ENCODE measurements at regions not wholly inside any gene's neighbourhood (a gene's known extent, or its start where the extent isn't known, plus 50 kb on each side); places are given as distances from the start of the nearest gene placed in this dataset.

DNA sequence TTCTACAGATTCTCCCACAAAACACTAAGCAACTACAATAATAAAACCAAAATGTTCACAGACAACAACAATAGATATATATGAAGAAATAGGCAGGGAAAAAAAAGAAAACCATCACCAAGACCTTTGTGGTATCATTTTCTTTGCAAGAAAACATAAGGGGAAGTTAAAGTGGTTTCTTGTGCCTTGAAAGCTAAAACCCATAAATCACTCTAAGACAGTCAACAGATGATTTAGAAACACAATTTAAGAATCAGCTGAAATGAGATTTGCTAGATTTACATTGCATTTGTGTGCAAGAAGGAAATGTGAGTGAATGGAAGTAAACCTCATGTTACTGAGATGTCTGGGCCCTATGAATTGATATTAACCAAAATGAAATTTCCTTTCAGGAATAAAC lies 1265.4 kb upstream of the GJE1 start:
- in situ Hi-C loops (cut with MboI; ENCODE audit: low sequenced_read_pairs): no loop called here

DNA sequence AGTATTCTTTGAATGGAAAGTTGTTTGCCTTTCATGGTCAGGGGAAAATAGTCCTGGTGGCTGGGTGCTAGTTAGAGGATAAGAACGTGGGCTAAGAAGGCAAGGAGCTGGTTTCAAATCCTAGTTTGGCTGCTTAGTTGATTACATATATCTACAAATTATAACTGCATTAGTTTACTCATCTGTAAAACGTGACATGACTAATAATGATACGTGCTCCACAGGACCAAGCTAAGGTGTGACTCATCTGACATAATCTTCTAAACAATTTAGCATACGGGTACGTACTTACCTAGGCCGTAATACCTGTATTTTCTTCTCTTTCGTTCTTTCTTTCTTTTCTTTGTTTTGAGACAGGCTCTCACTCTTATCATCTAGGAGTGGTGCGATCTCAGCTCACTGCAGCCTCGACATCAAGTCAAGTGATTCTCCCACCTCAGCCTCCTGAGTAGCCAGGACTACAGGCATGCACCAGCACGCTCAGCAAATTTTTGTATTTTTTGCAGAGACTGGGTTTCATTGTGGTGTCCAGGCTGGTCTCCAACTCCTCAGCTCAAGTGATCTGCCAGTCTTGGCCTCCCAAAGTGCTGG lies 1274.2 kb upstream of the GJE1 start:
- in situ Hi-C loops (cut with MboI; ENCODE audit: low sequenced_read_pairs): no loop called here

DNA sequence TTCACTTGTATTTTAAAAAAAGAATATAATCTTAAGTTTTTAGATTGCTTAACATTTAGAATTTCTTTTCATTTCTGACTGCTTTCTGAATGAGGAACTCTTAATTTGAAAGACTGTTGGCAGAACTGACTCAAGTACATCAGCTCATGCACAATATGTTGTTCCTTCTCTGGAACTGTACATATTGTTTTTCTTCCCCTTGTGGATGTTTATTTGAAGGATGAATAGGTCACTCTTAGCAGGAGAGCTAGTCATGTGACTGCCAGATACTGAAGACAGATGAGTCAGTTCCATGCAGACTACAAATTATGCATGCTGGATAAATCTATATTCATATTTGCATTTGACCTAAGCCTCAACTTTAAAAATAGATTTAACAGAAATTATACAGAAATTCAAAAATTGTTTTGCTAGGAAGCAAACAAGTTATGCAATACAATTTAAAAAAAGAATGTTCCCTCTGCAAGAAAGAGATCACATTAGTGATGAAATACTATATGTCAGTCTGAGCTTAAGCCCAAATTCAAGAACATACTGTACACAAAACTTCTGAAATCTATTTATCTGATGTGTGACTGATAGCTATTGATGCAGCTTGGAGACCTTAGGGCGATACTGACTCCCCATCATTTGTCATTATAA lies 1274.9 kb upstream of the GJE1 start:
- in situ Hi-C loops (cut with MboI; ENCODE audit: low sequenced_read_pairs): no loop called here

DNA sequence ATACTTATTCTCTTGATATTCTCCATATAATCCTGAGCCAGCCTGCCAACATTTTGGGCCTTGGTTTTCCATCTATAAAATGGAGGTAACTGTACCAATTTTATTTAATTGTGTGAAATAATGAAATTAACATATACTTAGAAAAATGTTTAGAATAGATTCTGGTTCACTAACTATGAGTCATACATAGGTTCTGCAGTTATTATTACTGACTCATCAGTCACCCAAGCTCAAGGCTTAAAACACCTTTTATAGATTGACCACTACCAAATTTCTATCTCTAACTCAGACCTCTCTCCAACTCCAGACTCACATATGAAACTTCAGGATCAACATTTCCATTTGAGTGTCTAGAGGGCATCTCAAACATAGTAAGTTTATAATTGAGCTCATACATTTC lies 1277.2 kb upstream of the GJE1 start:
- in situ Hi-C loops (cut with MboI; ENCODE audit: low sequenced_read_pairs): no loop called here

DNA sequence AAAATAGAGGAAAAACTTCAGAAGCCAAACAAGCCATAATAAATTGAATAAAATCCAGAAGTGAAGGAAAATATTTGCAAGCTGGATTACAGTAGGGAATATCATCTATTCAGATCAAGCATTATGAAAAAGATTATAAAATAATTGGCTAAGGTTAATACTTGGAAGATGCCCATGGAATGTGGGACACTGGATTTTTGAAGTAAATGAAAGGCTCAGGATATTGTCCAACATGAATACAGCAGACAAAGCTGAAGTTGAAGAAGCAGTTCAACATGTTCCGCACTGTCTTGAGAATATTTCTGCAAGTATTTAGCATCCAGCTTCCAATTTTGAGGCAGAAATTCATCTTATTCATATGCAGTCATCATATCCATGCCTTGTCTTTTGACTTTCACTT lies 1278.4 kb upstream of the GJE1 start:
- in situ Hi-C loops (cut with MboI; ENCODE audit: low sequenced_read_pairs): no loop called here

DNA sequence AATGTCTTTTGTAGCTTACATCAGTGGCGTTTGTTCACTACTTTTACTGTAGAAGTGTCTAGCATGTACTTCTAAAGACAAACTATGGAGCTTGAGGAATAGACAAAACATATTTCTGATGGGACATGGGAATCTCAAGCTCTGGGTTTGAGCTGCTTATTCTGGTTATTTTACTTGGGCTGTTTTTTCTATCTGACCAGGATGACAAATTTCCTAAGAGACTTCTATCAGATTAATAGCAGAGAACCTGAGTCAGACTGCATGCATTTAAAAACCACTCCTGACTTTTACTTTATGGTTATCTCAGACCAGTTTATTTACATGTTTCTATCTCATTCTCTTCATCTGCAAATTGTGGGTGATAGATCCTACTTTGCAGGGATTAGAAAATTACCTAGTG lies 1282.3 kb upstream of the GJE1 start:
- in situ Hi-C loops (cut with MboI; ENCODE audit: low sequenced_read_pairs): no loop called here

DNA sequence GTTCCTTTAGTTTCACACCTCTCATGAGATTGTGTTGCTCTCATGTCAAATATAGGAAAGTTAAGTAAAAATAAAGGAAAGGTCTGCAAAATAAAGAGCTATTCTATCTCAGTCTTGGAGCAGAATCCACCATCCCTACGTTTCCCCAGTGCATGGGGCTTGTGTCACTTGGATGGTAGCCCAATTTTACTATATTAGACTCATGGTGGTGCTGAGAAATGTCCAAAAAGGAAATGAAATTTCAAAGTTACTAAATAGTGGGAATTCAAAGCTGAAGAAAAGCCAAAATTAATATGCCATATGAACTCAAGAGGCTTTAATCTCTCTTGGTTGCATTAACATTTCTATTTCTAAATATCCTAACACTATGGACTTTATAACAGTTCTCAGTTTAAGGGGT lies 1283.3 kb upstream of the GJE1 start:
- in situ Hi-C loops (cut with MboI; ENCODE audit: low sequenced_read_pairs): no loop called here

DNA sequence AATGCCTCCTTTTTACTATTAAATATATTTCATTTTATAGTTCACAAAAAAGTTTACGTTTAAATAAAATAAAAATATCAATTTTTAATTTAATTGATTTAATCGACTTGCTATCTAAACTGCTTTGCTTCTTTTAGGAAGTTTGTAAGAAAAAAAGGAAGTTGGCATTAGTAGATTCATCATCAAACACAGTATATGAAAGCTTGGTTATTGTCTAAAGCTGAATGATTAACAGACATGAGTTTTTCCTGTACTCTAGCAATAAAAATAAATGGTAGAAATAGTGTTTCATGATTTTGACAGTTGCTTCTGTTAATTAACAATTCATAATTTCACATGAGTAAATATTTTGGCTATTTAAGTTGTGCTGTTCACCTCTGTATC lies 1285.5 kb upstream of the GJE1 start:
- in situ Hi-C loops (cut with MboI; ENCODE audit: low sequenced_read_pairs): no loop called here

DNA sequence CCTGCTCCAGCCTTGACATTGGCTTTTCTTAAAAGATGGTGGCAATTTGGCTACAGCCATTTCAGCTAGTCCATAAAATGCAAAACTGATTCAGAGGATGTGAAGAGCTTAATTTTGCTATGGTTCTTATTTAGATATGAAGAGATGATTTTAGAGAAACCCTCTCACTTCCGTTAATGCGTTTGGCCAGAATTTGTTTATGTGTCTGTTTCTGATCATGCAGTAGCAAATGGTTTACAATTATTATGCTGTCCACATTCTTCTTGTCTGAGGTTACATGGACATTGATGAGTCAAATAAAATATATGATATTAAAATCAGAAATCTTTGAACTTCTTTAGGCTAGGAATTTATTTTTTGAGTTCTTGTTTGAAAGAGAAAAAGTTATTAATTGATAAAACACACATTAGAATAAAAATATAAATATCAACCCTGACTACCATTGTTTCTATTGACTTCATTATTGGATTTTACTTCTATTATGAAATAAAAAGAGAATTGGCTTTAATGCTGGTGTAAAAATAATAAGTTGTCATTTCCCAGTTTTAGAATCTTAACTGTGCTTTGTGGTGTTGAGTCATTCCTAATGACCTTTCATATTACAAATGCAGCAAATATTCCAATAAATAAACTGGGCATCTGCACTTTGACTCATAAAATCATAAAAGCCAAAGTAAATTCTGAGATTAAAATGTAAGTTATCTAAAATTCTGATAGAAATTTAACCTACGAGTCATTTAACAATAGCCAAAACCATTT lies 1286.0 kb upstream of the GJE1 start:
- in situ Hi-C loops (cut with MboI; ENCODE audit: low sequenced_read_pairs): no loop called here

DNA sequence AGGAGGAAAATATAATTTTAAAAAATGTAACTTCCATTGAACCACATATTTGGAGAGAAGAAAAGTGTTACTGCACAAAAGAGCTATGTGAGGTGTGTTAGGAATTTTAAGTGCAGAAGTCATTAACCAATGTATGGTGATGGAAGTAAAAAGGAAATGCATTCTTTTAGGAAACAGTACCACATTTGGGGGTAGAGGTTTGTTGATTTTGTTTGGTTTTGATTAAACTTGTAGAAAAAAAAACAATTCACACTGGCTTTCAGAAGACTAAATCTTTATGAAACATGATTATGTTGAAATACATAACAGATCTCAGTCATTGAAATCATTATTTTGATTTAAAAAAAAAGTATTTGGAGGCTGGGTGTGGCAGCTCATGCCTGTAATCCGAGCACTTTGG lies 1287.0 kb upstream of the GJE1 start:
- in situ Hi-C loops (cut with MboI; ENCODE audit: low sequenced_read_pairs): no loop called here

DNA sequence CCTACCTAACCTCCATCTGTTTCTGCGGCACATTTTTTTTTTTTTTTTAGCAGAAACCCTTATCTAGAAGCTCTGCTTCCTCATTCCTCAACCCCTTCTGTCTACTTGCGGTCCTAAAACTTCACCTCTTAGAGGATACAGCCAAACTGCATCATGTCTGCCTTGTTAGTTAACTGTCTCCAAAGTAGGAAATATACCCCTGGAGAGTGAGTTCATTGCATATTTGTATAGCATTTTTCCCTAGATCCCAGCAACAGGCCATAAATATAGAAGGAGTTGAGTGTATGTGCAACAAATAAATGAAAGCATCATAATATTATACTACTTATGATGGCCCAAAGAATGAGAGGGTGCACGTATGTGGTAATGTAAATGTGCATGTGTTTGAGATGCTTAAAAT lies 1288.6 kb upstream of the GJE1 start:
- in situ Hi-C loops (cut with MboI; ENCODE audit: low sequenced_read_pairs): no loop called here

DNA sequence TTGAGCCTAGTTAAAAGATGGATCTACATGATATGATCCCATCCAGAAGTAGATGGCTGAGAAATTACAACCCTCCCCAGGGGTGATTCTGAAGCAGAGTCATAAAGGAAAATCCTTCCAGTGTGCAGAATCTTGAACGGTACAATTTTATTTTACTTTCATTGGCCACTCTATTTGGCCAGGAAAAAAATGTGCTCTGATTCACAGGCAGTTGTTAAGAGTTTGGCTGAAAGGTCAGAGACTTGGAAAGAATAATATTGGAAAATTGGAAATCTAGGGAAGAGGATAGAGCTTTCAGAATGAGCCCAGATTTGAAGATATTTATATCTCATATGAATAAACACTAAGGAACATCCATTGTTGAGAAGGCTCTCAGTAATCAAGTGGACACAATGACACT lies 1299.3 kb upstream of the GJE1 start:
- in situ Hi-C loops (cut with MboI; ENCODE audit: low sequenced_read_pairs): no loop called here

DNA sequence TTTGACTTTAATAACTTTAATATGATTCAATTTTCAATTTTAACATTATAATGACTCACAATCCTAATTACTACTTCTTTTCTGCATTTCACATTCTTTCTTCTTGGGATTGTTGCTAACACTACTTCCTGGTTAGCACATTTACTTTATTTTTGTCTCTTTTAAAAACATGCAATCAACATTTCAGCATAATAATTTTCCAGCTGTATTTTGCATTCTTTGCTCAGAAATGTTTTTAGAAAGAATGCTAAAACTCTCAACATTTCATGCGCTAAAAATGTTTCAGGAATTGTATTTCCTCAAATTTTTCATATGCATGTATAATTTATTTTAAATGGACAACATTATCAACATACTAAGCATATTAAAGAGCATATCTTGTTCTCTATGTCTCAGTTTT lies 1302.1 kb upstream of the GJE1 start:
- in situ Hi-C loops (cut with MboI; ENCODE audit: low sequenced_read_pairs): no loop called here

DNA sequence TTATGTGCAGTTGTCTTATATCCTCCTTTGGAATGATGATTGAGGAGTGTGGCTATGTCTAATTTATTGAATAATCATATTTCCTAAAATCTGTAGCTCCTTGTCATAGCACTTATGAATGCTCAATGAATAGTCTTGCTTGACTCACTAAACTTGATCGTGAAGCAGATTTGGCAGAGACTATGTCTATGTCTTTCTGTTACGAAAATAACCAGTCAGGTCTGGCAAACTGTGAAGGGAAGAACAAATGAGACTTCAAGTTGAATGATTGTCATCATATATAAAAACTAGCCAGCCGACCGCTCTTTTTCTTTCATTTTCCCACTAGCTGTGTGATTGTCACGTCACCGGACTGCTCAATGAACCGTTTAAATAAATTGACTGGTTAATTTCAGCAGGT lies 1303.9 kb upstream of the GJE1 start:
- in situ Hi-C loops (cut with MboI; ENCODE audit: low sequenced_read_pairs): no loop called here

DNA sequence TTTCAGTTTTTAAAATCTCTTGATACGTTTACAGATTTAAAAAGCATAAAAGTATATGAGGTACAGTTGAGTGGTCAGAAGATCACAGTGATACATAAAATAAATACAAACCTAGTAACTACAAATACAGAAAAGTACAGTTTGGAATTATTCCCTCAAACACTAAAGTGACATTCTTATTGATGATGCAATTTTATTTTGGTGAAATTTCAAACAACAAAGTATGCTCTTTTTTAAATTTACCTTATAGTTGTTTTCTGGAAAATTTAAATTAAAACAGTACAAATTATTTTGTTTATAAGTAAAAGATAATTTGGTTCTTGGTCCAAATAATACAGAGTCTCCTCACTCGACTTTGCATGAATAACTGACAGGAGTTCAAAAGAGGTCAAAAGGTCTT lies 1305.1 kb upstream of the GJE1 start:
- in situ Hi-C loops (cut with MboI; ENCODE audit: low sequenced_read_pairs): no loop called here

DNA sequence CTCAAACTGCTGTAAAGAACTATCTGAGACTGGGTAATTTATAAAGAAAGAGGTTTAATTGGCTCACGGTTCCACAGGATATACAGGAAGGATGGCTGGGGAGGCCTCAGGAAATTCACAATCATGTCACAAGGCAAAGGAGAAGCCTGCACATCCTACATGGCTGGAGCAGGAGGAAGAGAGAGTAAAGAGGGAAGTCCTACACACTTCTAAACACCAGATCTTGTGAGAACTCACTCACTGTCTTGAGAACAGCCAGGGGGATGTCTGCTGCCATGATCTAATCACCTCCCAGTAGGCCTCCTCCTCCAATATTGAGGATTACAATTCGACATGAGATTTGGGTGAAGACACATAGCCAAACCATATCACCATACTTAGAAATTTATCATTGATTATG lies 1307.0 kb upstream of the GJE1 start:
- in situ Hi-C loops (cut with MboI; ENCODE audit: low sequenced_read_pairs): no loop called here

DNA sequence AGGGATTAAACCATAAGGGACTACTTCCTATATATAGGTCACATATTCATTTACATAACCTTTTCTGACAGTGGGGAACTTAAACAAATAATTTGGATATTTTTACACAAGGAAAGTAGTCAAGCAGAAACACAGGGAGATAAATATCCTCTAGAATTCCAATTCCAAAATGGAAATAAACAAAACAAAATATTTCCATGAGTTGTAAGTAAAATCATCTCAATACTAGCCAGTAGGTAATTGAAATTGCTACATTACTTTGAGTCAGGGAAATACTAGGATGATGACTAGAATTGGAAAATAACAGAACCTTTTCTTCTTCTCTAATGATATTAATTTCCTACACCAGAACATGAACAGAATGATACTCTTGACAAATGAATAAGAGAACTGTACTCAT lies 1308.1 kb upstream of the GJE1 start:
- in situ Hi-C loops (cut with MboI; ENCODE audit: low sequenced_read_pairs): no loop called here

DNA sequence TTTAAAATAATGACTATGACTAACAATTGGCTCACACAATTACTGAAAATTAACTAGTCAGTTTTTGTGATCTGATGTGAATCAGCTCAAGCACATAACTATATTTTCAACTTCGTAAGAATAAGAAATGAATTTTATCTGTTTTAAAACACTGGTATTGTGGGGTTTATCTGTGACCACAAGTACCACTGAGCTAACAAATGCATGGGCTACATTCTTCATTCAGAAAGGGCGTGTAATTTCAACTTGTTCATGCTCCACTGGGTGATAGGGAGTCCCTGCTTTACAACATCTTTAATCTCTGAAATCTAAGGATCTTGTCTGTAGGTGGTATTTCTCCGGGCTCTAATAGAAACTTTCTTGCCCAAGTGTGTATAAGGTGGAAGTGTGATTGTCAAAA lies 1311.5 kb upstream of the GJE1 start:
- in situ Hi-C loops (cut with MboI; ENCODE audit: low sequenced_read_pairs): no loop called here

DNA sequence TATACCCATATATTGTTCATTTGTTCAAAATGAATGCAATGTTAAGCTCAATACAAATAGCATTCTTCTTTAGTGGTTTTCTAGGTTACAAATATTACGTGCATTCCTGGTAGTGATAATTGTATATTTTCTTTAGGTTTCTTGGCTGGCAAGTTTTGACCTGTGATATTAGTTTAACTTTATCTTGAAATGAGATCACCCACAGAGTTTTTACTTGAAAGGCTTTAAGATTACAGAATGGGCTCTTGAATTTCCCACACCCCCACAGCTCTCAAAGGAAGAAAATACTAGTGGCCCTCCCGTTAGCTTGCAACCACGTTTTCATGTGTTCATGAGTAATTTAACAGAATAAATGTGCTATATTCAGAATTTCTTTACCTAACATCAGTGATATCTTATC lies 1315.5 kb upstream of the GJE1 start:
- in situ Hi-C loops (cut with MboI; ENCODE audit: low sequenced_read_pairs): no loop called here

DNA sequence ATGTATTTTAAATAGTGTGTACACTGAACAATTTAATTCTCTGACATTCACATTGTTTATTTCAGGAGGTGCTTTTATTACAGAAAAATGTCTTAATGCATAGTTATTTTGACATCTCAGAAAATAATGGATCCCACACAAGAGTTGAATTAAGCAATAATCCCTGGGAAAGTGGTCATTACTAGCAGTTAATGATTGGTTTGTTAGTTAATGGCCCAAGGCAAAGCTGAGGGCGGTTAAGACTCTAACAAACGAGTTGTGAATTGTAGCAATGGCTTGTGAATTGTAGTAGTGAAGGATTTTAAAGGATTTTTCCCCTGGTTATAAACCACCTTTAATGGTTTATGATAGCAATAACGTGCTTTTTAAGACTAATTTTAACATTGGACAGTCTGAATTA lies 1316.0 kb upstream of the GJE1 start:
- in situ Hi-C loops (cut with MboI; ENCODE audit: low sequenced_read_pairs): no loop called here

DNA sequence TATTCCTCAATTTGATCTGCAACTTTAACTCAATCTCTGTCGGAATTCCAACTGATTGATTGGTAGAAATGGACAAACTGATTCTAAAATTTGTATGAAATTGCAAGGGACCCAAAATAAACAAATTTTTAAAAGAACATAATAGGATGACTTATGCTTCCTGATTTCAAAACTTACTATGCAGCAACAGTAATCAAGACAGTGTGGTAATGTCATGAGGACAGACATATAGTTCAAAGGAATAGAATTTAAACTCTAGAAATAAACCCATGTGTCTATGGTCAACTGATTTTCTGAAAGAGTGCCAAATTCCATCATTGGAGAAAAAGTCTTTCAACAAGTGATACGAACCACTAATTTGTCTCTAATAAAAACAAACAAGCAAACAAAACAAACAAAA lies 1320.1 kb upstream of the GJE1 start:
- in situ Hi-C loops (cut with MboI; ENCODE audit: low sequenced_read_pairs): no loop called here

DNA sequence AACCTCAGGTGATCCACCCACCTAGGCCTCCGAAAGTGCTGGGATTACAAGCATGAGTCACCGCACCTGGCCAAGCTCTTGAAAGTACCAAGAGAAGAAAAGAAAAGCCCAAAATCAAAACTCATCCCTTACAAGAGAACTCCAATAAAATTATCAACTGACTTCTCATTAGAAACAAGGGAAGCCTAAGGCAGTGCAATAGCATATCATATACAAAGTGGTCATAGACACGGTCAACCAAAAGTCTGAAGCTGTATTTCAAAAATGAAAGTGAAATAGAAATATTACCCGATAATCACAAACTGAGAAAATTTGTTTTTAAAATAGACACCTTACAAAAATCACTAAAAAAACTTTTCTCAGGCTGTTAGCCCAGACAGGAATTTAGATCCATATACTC lies 1321.1 kb upstream of the GJE1 start:
- in situ Hi-C loops (cut with MboI; ENCODE audit: low sequenced_read_pairs): no loop called here

DNA sequence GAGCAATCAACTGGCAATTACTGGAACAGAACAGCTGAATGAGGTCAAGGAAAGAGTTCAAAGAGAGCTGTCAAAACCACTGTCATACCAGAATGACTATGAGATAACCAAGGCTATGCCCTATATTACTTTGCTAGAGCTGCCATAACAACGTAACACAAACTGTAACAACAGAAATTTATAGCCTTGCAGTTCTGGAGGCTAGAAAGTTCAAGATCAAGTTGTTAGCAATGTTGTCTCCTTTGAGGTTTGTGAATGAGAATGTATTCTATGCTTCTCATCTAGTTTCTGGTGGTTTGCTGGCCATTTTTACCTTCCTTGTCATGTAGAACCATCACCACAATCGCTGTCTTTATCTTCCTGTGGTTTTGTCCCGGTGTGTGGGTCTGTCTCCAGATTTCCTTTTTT lies 1323.0 kb upstream of the GJE1 start:
- in situ Hi-C loops (cut with MboI; ENCODE audit: low sequenced_read_pairs): no loop called here
